ENCODE measurements at regions not wholly inside any gene's neighbourhood (a gene's known extent, or its start where the extent isn't known, plus 50 kb on each side); places are given as distances from the start of the nearest gene placed in this dataset.
"Not testable (repeated sequence)": the region's sequence is repeated elsewhere in the genome, so short reads cannot be mapped to it uniquely, and the experiment has no call there.

- WGBS, 2 donors (ENCODE audit: low coverage in 1 of 2) = 87% methylated on average over 4 of the region's 4 CpGs; no CpG with 5 or more reads in 1 of the 2 donors
- TF ChIP-seq POLR2AphosphoS5 (IDR thresholded peaks at IDR 0.05) (no peak), CTCF (IDR thresholded peaks at IDR 0.05) (no peak), POLR2A (IDR thresholded peaks at IDR 0.05) (no peak), EP300 (IDR thresholded peaks at IDR 0.05; ENCODE audit: low read depth) (no peak)
- Histone ChIP-seq H3K27ac (no peak overlapping the region), H3K36me3 (no peaks in the 10 kb centered on the region), H3K27me3 (no peaks in the 10 kb centered on the region), H3K4me3 (no peak overlapping the region), H3K4me1 (no peaks in the 10 kb centered on the region), H3K9me3 (no peaks in the 10 kb centered on the region)
- intact Hi-C loops (cut with DNase I; ENCODE audit: low total_unique reads) (no loop called here), in situ Hi-C loops (cut with MboI; ENCODE audit: low pct_ligation_motif_present in 1 of 4, low pct_unique_long_range_greater_than_20kb in 1 of 4, low sequenced_read_pairs in 3 of 4) (no loop called here)
- no peak for DNase-seq
Measured at GRCh38 chr2:59168766-59169165, 927.6 kb upstream of the FANCL start.

GRCh38 chr2:59167514-59167913 lies 926.4 kb upstream of the FANCL start:
- TF ChIP-seq POLR2A (IDR thresholded peaks at IDR 0.05) = no peak
- TF ChIP-seq EP300 (IDR thresholded peaks at IDR 0.05; ENCODE audit: low read depth) = no peak
- no peak for TF ChIP-seq POLR2AphosphoS5 (IDR thresholded peaks at IDR 0.05)
- no peak for TF ChIP-seq CTCF (IDR thresholded peaks at IDR 0.05)
- 33 to 45% methylated on average over 1 to 2 of the region's 2 CpGs for WGBS, 2 donors (ENCODE audit: low coverage in 1 of 2)
- H3K4me3 ChIP-seq = no peak overlapping the region
- in situ Hi-C loops (cut with MboI; ENCODE audit: low pct_ligation_motif_present in 1 of 4, low pct_unique_long_range_greater_than_20kb in 1 of 4, low sequenced_read_pairs in 3 of 4) (no loop called here), intact Hi-C loops (cut with DNase I; ENCODE audit: low total_unique reads) (no loop called here)
- no peak for DNase-seq
- H3K27ac ChIP-seq = no peak overlapping the region
- no peaks in the 10 kb centered on the region for H3K27me3 ChIP-seq
- no peaks in the 10 kb centered on the region for H3K36me3 ChIP-seq
- no peaks in the 10 kb centered on the region for H3K9me3 ChIP-seq
- no peaks in the 10 kb centered on the region for H3K4me1 ChIP-seq

- H3K4me3 ChIP-seq; H3K27ac ChIP-seq; H3K4me1 ChIP-seq; H3K9me3 ChIP-seq; H3K36me3 ChIP-seq; H3K27me3 ChIP-seq; in situ Hi-C loops (cut with MboI; ENCODE audit: low pct_ligation_motif_present in 1 of 4, low pct_unique_long_range_greater_than_20kb in 1 of 4, low sequenced_read_pairs in 3 of 4); DNase-seq; intact Hi-C loops (cut with DNase I; ENCODE audit: low total_unique reads): not testable (repeated sequence)
- WGBS, 2 donors (ENCODE audit: low coverage in 1 of 2) = 90% methylated on average over 1 of the region's 1 CpG
Measured at GRCh38 chr2:59157908-59158307, 916.8 kb upstream of the FANCL start.

GRCh38 chr2:59151805-59152204 lies 910.7 kb upstream of the FANCL start:
- TF ChIP-seq EP300 (IDR thresholded peaks at IDR 0.05; ENCODE audit: low read depth) (no peak), CTCF (IDR thresholded peaks at IDR 0.05) (no peak), POLR2A (IDR thresholded peaks at IDR 0.05) (no peak), POLR2AphosphoS5 (IDR thresholded peaks at IDR 0.05) (no peak)
- intact Hi-C loops (cut with DNase I; ENCODE audit: low total_unique reads) (no loop called here), in situ Hi-C loops (cut with MboI; ENCODE audit: low pct_ligation_motif_present in 1 of 4, low pct_unique_long_range_greater_than_20kb in 1 of 4, low sequenced_read_pairs in 3 of 4) (no loop called here)
- Histone ChIP-seq H3K4me1 (no peaks in the 10 kb centered on the region), H3K27me3 (no peaks in the 10 kb centered on the region), H3K4me3 (no peak overlapping the region), H3K27ac (no peak overlapping the region), H3K36me3 (no peaks in the 10 kb centered on the region), H3K9me3 (no peaks in the 10 kb centered on the region)
- WGBS, 2 donors (ENCODE audit: low coverage in 1 of 2) = 93 to 95% methylated on average over 3 of the region's 3 CpGs
- DNase-seq = no peak

GRCh38 chr2:59150217-59150849 lies 909.2 kb upstream of the FANCL start:
- Histone ChIP-seq H3K27me3 (no peaks in the 10 kb centered on the region), H3K4me1 (no peaks in the 10 kb centered on the region), H3K4me3 (no peak overlapping the region), H3K9me3 (no peaks in the 10 kb centered on the region), H3K27ac (no peak overlapping the region), H3K36me3 (no peaks in the 10 kb centered on the region)
- no peak for DNase-seq
- in situ Hi-C loops (cut with MboI; ENCODE audit: low pct_ligation_motif_present in 1 of 4, low pct_unique_long_range_greater_than_20kb in 1 of 4, low sequenced_read_pairs in 3 of 4) (no loop called here), intact Hi-C loops (cut with DNase I; ENCODE audit: low total_unique reads) (no loop called here)
- no peak for TF ChIP-seq POLR2AphosphoS5 (IDR thresholded peaks at IDR 0.05)
- no peak for TF ChIP-seq CTCF (IDR thresholded peaks at IDR 0.05)
- no peak for TF ChIP-seq EP300 (IDR thresholded peaks at IDR 0.05; ENCODE audit: low read depth)
- no peak for TF ChIP-seq POLR2A (IDR thresholded peaks at IDR 0.05)
- 60 to 79% methylated on average over 1 of the region's 1 CpG for WGBS, 2 donors (ENCODE audit: low coverage in 1 of 2)

All from transverse colon (tissue), 4 donors.